H1 (cell line): ENCODE measurements at regions not wholly inside any gene's neighbourhood (a gene's known extent, or its start where the extent isn't known, plus 50 kb on each side); places are given as distances from the start of the nearest gene placed in this dataset.

ENCODE experiments used
- CHD7 ChIP-seq: fragments of 300-600 bp; sonication (generic); IDR thresholded peaks from 2 replicates; pipeline ENCODE4 v1.7.1; 2012; ENCODE audit warnings: low read length, moderate library complexity, mild to moderate bottlenecking, inconsistent platforms; ENCODE audit not compliant: insufficient replicate concordance
- TCF12 ChIP-seq: IDR thresholded peaks from 2 replicates; pipeline ENCODE4 v1.6.1; 2011; ENCODE audit warnings: low read depth, mild to moderate bottlenecking, low read length

- TF ChIP-seq CHD7, result no peak
- TF ChIP-seq TCF12, result no peak
Observed at GRCh38 chr21:28523367-28523766, 469.3 kb downstream of the LTN1 start (continued).
